Right ventricle myocardium inferior (tissue), 1 donor: ENCODE measurements at regions not wholly inside any gene's neighbourhood (a gene's known extent, or its start where the extent isn't known, plus 50 kb on each side); places are given as distances from the start of the nearest gene placed in this dataset.

Experiments used
- ATAC-seq: fragments of 200-7000 bp; cut with Tn5 transposase; one replicate; pipeline ENCODE4 v1.9.1; 2020; ENCODE audit warnings: mild to moderate bottlenecking, moderate library complexity
- DNase-seq: peaks from one replicate; pipeline ENCODE4 v3.0.0; 2021; ENCODE audit errors: missing footprints
- intact Hi-C: fragments of 100-400 bp; cut with DNase I; formaldehyde crosslinking; loops from one replicate; pipeline ENCODE4 v1.11.0; 2022
- donor health status: DM: no; HTN: yes; CAD: no; lungs with severe emphysema.

DNA sequence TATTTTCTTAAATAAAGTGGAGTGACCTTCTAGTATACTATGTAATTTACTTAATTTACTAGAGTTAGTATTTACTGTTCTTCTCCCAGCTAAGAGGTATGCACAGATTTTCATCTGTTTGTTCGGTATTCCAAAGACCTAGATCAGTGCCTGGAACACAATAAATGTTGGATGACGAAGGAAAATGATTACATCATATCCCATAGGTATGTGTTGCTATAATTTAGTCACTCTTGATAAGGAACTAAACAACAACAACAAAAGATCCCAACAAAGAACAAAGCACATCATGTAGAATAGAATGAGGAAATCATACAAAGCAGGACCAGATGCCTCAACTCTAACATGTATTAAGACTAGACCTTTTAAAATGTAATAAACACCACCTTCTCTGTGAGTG is 89.6 kb upstream of the ADGRF1 start:
- DNase-seq, result no peak
- intact Hi-C loops, result no loop called here
- ATAC-seq, result no peak

- intact Hi-C loops, result no loop called here
- DNase-seq, result no peak
- ATAC-seq, result peak; percentile 44
These were observed 88.0 kb upstream of the ADGRF1 start for GRCh38 chr6:47130086-47130485.

- intact Hi-C loops, result no loop called here
- no peak for DNase-seq
- no peak for ATAC-seq
These were observed 87.0 kb upstream of the ADGRF1 start for GRCh38 chr6:47129129-47129528.

GRCh38 chr6:47126647-47127391 is 84.7 kb upstream of the ADGRF1 start:
- ATAC-seq (peak; percentile 44), DNase-seq (no peak)
- intact Hi-C loops, result no loop called here

DNA sequence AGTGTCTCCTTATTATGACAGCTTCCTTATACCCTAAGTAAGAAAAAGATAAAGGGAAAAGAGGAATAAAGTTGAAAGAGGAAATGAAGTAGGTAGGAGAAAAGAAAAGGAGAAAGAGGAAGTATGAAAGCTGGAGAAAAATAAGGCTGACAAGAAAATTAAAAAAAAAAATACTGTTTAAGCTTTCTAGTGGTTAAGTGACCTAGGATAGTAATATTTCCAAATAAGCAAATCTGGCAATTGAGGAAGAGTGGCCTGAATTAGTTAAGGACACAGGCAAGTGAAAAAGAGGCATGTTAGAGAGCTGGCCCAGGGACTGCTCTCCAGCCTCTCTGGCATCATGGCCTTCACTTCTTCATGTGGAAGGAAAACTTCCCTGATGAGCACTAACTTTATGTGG is 76.5 kb upstream of the ADGRF1 start:
- intact Hi-C loops, result no loop called here
- ATAC-seq (no peak), DNase-seq (no peak)

GRCh38 chr6:47117314-47117713 is 75.2 kb upstream of the ADGRF1 start:
- no peak for DNase-seq
- no peak for ATAC-seq
- intact Hi-C loops, result no loop called here

- ATAC-seq, result no peak
- intact Hi-C loops, result no loop called here
- DNase-seq, result no peak
These were observed 74.5 kb upstream of the ADGRF1 start for GRCh38 chr6:47116606-47117005.

GRCh38 chr6:47116086-47116485 is 74.0 kb upstream of the ADGRF1 start:
- no peak for ATAC-seq
- intact Hi-C loops, result no loop called here
- no peak for DNase-seq

DNA sequence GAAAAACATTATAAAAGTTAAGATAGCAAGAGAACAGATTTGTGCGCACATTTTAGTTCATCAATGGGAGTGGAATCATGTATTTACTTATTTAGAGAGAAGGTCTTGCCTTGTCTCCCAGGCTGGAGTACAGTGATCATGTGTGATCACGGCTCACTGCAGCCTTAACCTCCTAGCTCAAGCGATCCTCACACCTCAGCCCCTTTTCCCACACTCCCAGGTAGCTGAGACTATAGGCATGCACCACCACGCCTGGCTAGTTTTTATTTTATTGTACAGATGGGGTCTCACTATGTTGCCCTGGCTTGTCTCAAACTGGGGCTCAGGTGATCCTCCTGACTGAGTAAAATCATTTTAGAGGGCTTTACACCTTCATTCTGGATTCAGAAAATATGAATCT is 72.3 kb upstream of the ADGRF1 start:
- intact Hi-C loops, result no loop called here
- DNase-seq (no peak), ATAC-seq (no peak)

- ATAC-seq, result no peak
- no peak for DNase-seq
- intact Hi-C loops, result no loop called here
These were observed 70.2 kb upstream of the ADGRF1 start for GRCh38 chr6:47112317-47112716.

DNA sequence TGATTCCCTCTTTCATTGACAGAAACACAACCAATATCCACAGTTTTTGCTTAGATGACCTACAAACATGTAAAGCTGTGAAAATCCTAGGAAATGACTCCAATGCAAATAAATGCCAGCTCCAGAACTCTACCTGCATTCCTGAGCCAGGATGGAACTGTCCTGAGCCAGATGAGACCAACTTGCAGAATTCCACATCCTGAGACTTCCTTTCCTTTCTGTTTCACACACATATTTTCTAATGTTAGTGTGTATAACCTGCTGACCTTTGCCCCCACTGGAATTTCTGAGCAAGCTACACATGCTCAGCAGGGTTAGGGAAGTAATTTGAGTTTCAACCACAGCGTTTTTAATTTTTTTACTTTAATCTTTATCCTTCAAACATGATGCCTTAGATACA is 69.6 kb upstream of the ADGRF1 start:
- intact Hi-C loops, result no loop called here
- ATAC-seq (no peak), DNase-seq (no peak)

GRCh38 chr6:47109281-47109680 is 67.1 kb upstream of the ADGRF1 start:
- DNase-seq, result no peak
- no peak for ATAC-seq
- intact Hi-C loops, result no loop called here

DNA sequence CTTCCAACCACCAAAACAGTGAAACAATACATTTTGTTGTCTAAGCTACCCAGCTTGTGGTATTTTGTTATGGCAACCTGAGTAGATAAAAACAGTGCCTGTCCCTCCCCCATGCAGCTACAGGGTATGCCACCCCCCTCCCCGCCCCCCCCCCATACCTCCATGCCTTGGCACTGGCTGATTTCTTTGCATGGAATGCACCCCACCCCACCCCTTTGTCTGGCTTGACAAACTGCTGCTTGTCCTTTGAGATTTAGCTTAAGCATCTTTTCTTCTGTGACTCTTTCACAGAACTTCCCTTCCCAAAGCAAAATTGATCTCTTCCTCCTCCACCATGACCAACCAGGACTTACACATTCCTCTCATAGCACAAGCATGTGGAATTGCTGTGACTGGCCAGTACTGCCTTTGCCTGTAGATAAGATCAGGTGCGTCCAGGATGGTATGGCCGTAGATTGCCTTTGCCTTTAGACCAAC is 64.6 kb upstream of the ADGRF1 start:
- ATAC-seq, result no peak
- DNase-seq, result no peak
- intact Hi-C loops, result no loop called here

DNA sequence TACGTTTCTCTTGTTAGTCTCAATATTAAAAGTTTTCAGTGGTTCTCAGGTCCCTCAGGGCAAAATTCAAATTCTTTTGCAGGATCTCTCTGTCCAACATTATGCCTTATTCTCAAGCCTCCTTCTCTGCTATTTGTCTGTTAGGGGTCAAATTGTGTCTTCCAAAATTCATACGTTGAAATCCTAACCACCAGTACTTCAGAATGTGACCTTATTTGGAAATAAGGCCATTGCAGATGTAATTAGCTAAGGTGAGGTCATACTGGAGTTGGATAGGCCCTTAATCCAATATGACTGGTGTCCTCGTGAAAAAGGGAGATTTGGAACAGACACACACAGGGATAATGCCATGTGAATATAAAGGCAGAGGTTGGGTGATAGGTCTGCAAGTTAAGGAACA is 64.1 kb upstream of the ADGRF1 start:
- ATAC-seq (no peak), DNase-seq (no peak)
- intact Hi-C loops, result no loop called here

GRCh38 chr6:47105469-47106178 is 63.5 kb upstream of the ADGRF1 start:
- ATAC-seq, result no peak
- intact Hi-C loops, result no loop called here
- DNase-seq, result no peak

DNA sequence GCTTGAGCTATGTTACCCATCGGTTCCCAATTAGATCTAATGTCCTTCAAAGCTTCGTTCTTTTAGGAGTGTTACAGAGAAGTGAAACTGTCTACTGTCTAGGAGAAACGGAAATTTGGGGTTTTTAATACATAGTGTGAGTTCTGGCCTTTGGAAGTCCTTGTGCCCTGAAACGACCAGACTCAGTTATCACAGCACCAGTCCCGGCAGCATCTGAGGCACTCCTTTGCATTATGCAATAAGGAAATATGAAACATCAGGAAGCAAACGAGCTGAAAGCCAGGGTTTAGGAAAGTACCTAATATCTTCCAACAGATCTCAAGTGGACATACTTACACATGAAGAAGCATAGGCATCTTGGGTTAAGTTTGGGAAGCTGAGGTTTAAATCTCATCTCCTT is 61.8 kb upstream of the ADGRF1 start:
- peak; percentile 63 for ATAC-seq
- DNase-seq, result no peak
- intact Hi-C loops, result no loop called here

- ATAC-seq, result no peak
- intact Hi-C loops, result no loop called here
- DNase-seq, result no peak
These were observed 60.2 kb upstream of the ADGRF1 start for GRCh38 chr6:47102331-47102730.

DNA sequence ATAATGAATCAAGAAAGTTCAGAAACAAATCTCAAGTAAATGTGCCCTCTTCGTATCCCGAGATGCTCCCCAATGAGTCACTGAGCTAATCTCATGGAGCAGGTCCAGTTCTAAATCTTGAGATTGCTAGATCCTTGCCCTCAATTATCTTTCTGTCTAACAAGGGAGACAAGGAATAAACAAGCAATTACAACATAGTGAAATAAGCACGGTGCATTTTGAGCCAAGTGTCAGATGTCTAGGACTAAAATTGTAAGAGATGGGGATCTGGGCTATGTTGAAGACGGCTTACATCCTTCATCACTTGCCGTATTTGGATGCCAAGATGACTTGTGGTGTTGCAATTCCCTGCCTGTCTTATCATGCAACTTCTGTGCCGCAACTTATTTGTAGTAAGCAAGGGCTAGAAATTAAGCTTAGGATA is 56.5 kb upstream of the ADGRF1 start:
- ATAC-seq (peak; percentile 92), DNase-seq (no peak)
- intact Hi-C loops, result loop anchor here (5.0 kb wide), 2 partner anchors 49 to 144 kb away; no protein-coding TSS in a partner anchor

DNA sequence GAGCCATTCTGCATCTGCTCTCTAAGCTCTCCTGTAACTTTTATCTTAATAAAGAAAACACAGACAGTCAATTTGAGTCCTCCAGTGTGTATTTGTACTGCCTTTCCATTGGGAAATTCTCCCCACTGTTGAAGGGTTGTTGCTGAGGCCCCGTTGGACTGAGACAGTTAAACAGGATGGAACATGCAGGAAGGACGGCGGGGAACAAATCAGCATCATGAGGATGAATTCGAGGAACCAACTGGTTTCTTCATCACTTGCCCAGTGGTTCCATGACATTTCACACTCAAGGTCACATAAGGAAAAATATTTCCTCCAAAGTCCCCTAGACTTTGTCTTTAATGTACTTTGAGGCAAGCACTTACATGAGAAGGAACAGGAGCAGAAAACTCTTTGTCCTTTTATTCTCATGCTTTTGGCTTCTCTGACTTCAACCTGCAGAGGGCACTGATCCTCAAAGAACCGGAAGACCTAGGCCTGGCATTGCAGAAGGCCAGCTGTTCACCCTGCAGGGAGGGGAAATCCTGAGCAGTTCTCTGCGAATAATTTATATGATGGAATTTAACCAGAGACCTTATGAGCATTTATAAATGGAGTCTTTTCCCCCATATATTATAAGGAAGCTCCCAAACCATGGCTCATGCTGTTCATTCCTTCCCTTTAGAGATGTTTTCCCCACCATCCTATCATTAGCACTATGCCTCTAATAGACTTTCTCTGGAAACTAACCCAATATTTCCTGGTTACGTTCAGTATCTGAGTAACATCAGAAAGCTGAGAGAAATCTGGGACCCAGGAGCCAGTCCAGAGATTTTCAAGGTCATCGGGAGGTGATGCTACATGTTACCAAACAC is 55.2 kb upstream of the ADGRF1 start:
- intact Hi-C loops, result loop anchor here (1.0 to 5.0 kb wide), 3 partner anchors 50 to 213 kb away; no protein-coding TSS in a partner anchor
- DNase-seq (no peak), ATAC-seq (peak; percentile 72)
